ENCODE measurements at regions not wholly inside any gene's neighbourhood (a gene's known extent, or its start where the extent isn't known, plus 50 kb on each side); places are given as distances from the start of the nearest gene placed in this dataset.

- ATAC-seq (no peak), DNase-seq (no peak)
- no peak overlapping the region for H3K4me3 ChIP-seq
- TF ChIP-seq, protein P1, sequence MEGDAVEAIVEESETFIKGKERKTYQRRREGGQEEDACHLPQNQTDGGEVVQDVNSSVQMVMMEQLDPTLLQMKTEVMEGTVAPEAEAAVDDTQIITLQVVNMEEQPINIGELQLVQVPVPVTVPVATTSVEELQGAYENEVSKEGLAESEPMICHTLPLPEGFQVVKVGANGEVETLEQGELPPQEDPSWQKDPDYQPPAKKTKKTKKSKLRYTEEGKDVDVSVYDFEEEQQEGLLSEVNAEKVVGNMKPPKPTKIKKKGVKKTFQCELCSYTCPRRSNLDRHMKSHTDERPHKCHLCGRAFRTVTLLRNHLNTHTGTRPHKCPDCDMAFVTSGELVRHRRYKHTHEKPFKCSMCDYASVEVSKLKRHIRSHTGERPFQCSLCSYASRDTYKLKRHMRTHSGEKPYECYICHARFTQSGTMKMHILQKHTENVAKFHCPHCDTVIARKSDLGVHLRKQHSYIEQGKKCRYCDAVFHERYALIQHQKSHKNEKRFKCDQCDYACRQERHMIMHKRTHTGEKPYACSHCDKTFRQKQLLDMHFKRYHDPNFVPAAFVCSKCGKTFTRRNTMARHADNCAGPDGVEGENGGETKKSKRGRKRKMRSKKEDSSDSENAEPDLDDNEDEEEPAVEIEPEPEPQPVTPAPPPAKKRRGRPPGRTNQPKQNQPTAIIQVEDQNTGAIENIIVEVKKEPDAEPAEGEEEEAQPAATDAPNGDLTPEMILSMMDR (IDR thresholded peaks at IDR 0.05) = no peak
- intact Hi-C loops (cut with DNase I) = no loop called here
- no peak overlapping the region for H3K27ac ChIP-seq
- no peaks in the 10 kb centered on the region for H3K27me3 ChIP-seq (ENCODE audit: insufficient read depth in 3 of 3, low read length in 2 of 3)
- no peaks in the 10 kb centered on the region for H3K4me1 ChIP-seq
- H3K9me3 ChIP-seq = no peaks in the 10 kb centered on the region
- no peaks in the 10 kb centered on the region for H3K36me3 ChIP-seq (ENCODE audit: insufficient read depth in 1 of 2, low read depth in 1 of 2)
Observed at GRCh38 chr18:45284851-45285250, 330.4 kb upstream of the SLC14A2 start.

DNA sequence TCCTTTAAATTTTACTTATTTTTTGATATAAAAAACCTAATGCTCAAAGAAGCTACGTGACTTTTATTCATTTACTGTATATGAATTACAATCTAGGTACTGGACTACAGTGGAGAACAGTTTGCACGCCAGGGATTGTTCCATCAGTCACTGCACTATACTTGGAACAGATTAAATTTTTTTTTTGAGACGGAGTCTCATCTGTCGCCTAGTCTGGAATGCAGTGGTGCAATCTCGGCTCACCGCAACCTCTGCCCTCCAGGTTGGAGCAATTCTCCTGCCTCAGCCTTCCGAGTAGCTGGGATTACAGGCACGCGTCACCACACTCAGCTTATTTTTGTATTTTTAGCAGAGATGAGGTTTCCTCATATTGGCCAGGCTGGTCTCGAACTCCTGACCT lies 330.0 kb upstream of the SLC14A2 start:
- Histone ChIP-seq H3K27me3 (ENCODE audit: insufficient read depth in 3 of 3, low read length in 2 of 3) (no peaks in the 10 kb centered on the region), H3K4me3 (no peak overlapping the region), H3K36me3 (ENCODE audit: insufficient read depth in 1 of 2, low read depth in 1 of 2) (no peaks in the 10 kb centered on the region), H3K4me1 (no peaks in the 10 kb centered on the region), H3K27ac (no peak overlapping the region), H3K9me3 (no peaks in the 10 kb centered on the region)
- 50 to 70% (median 50%) methylated on average over 10 of the region's 10 CpGs for WGBS, 3 donors
- ATAC-seq (peak; percentile 51 to 88 (median 70)), DNase-seq (no peak)
- intact Hi-C loops (cut with DNase I) = no loop called here
- TF ChIP-seq, protein P1 (IDR thresholded peaks at IDR 0.05) = no peak

DNA sequence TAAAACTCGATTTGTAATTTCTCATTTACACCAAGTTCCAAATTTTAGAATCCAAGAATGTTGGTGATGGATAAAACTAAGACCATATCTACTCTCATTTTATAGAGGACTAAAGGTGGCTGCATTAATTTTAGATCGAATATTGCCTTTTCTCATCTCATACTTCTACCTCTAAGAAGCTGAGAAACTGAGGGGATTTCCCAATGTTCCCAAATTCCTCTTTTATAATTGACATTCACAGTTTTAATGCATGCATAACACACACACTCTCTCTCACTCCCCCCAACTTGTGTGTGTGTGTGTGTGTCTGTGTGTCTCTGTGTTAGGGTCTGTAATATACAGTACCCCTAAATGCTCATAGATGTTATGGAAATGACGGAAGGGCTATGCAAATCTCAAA lies 328.8 kb upstream of the SLC14A2 start:
- TF ChIP-seq, protein P1 (IDR thresholded peaks at IDR 0.05) = no peak
- H3K4me1 ChIP-seq = no peaks in the 10 kb centered on the region
- ATAC-seq (no peak), DNase-seq (no peak)
- no peak overlapping the region for H3K4me3 ChIP-seq
- no peaks in the 10 kb centered on the region for H3K9me3 ChIP-seq
- no peaks in the 10 kb centered on the region for H3K27me3 ChIP-seq (ENCODE audit: insufficient read depth in 3 of 3, low read length in 2 of 3)
- H3K36me3 ChIP-seq (ENCODE audit: insufficient read depth in 1 of 2, low read depth in 1 of 2) = no peaks in the 10 kb centered on the region
- H3K27ac ChIP-seq = no peak overlapping the region
- WGBS, 3 donors = 77 to 90% (median 88%) methylated on average over 3 of the region's 3 CpGs
- intact Hi-C loops (cut with DNase I) = no loop called here

DNA sequence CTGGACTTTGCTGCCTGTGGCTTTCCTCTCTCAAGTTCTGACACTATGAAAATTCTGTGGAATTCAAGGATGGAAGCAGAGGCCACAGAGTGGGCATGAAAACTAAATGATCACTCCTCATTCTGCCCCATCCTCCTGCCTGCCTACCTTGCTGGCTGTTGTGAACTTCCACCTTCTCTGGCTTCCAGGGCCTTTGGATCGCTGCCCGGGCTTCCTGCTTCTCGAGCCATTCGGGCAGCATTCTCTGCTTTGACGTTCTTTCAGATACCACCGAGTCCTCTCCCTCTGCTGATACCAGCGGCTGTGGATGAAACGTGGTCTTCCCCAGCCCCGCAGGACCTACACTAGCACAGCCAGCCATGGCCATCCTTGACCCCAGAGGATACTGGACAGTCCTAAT lies 327.7 kb upstream of the SLC14A2 start:
- no peaks in the 10 kb centered on the region for H3K27me3 ChIP-seq (ENCODE audit: insufficient read depth in 3 of 3, low read length in 2 of 3)
- 71 to 86% (median 72%) methylated on average over 9 of the region's 9 CpGs for WGBS, 3 donors
- intact Hi-C loops (cut with DNase I) = no loop called here
- no peak for ATAC-seq
- TF ChIP-seq, protein P1 (IDR thresholded peaks at IDR 0.05) = no peak
- DNase-seq = no peak
- no peaks in the 10 kb centered on the region for H3K9me3 ChIP-seq
- H3K4me3 ChIP-seq = no peak overlapping the region
- no peaks in the 10 kb centered on the region for H3K36me3 ChIP-seq (ENCODE audit: insufficient read depth in 1 of 2, low read depth in 1 of 2)
- H3K4me1 ChIP-seq = no peaks in the 10 kb centered on the region
- no peak overlapping the region for H3K27ac ChIP-seq

DNA sequence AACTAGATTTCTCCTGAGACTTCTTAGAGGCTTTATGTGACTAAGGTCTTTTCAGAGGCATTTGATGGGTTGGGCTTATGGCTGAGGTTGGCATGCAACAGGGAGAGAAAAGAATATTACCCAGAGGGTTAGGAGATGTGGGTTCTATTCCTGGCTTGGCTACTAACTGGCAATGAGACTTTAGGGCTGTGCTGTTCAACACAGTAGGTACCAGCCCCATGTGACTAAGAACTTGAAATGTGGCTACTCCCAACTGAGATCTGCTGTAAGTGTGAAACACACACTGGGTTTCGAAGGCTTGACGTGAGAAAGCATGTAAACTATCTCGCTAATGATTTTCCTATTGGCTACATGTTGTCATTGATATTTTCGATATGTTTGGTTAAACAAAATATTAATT lies 324.9 kb upstream of the SLC14A2 start:
- ATAC-seq = no peak
- no peaks in the 10 kb centered on the region for H3K9me3 ChIP-seq
- no peaks in the 10 kb centered on the region for H3K36me3 ChIP-seq (ENCODE audit: insufficient read depth in 1 of 2, low read depth in 1 of 2)
- no peaks in the 10 kb centered on the region for H3K27me3 ChIP-seq (ENCODE audit: insufficient read depth in 3 of 3, low read length in 2 of 3)
- no peak overlapping the region for H3K27ac ChIP-seq
- 96 to 97% (median 97%) methylated on average over 4 of the region's 4 CpGs for WGBS, 3 donors
- intact Hi-C loops (cut with DNase I) = no loop called here
- TF ChIP-seq, protein P1 (IDR thresholded peaks at IDR 0.05) = no peak
- DNase-seq = no peak
- no peaks in the 10 kb centered on the region for H3K4me1 ChIP-seq
- H3K4me3 ChIP-seq = no peak overlapping the region
